Retina (tissue), 1 donor: ENCODE measurements at regions not wholly inside any gene's neighbourhood (a gene's known extent, or its start where the extent isn't known, plus 50 kb on each side); places are given as distances from the start of the nearest gene placed in this dataset.

ENCODE experiments used
- DNase-seq: peaks from one replicate; pipeline ENCODE4 v3.0.0-alpha.2; 2016

DNA sequence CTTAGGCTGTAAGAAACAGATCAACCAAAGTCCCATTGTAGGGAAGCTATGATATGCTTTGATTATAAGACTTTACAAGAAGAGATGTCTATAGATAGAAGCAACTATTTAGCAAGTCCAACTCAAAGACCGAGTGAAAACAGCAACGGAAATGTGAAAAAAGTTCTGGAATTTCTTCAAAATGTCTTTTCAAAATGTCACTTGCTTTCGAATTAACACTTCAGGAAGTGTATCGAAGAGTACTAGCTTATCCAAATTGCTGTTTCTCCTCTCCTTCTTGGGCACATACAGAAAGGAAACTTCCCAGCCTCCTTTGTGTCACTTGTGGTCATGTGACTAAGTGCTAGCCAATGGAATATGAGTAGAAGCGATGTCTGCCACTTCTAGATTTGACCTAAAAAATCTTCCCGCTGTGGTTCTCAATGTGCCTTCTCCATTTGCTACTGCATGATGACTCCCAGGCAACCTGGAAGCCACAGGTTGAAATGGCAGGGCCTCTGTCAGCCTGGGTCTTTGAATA is 89.9 kb downstream of the TSEN15 start:
- DNase-seq: no peak

DNA sequence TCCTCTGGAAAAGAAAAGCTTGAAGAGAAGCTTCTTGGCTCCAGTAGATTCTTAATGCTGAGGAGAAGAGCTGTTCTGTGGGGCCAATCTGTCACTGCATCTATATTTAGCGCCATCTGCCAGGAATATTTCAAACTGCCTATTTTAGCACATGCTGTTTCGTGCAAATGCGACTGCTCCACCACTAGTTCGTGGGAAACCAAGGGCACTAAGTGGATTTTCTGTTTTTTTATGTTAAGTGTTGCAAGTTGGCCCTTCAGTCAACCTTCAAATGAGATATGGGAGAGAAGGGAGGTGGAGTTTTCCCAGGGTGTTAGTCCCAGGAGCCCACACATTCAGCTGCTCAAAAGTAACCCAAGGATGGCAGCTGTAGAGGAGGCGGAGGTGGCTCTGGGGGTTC is 91.9 kb downstream of the TSEN15 start:
- DNase-seq: peak; percentile 14

- no peak for DNase-seq
These were observed 93.6 kb downstream of the TSEN15 start for GRCh38 chr1:184145083-184145482.

GRCh38 chr1:184146202-184146601 is 94.7 kb downstream of the TSEN15 start:
- no peak for DNase-seq

DNA sequence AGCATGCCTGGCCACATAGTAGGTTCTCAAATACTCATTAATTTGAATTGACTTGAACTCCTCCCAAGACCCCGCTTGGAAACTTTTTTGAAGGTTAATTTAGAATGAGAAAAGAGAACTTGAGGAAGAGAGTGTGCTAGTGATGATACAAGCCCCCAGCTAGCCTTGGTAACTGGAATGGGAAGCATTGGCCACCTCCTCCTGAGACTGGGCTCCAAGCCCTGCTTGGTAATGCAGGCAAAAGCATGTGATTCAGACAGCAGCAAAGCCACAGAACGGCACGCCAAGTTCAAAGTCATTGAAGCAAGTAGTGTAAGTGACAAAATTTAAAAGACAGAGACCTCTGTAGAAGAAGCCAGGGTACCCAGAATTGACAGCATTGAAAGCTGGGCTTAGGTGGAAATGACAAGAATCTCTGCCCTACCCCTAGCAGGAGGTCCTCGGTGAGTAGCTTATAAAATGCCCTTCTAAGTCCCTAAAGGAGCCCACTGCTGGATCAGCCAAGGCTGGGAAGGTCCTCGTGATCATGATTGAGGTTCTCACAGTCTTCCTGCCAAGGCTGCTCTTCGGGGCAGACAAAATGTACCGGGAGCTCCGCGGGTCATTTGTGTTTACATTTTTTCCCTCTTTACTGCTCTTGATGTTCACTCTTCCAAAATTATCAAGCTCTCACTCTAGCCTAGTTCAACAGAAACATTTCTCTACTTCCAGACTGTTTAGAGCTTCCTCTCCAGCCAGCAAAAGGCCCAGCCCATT is 99.4 kb downstream of the TSEN15 start:
- peak; percentile 15 for DNase-seq

DNA sequence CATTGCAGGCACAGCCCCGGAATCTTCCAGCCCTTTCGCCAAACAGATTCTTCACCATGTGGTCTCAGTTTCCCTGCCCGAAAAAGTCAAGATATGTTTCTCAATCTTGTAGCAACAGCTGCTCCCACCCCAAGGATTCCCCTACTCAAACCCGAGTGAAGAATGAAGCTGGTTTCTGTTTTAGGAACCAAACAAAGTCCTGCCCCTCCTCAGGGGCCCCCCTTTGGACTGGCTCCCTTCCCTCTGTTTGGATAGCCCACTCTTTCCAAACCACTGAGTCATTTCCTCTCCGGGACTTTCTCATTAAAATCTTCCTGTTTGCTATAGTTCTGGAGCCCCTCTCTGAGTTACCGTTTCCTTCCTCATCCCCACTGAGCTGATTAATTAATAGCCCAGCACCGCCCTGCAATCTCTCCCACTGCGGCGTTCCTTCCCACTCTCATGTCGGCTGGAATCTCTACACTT is 100.9 kb downstream of the TSEN15 start:
- peak; percentile 13 for DNase-seq

- DNase-seq: peak; percentile 52
These were observed 101.4 kb downstream of the TSEN15 start for GRCh38 chr1:184152974-184153373.

- DNase-seq: no peak
These were observed 102.2 kb downstream of the TSEN15 start for GRCh38 chr1:184153731-184154130.

GRCh38 chr1:184156521-184157393 is 105.2 kb downstream of the TSEN15 start:
- DNase-seq: no peak

DNA sequence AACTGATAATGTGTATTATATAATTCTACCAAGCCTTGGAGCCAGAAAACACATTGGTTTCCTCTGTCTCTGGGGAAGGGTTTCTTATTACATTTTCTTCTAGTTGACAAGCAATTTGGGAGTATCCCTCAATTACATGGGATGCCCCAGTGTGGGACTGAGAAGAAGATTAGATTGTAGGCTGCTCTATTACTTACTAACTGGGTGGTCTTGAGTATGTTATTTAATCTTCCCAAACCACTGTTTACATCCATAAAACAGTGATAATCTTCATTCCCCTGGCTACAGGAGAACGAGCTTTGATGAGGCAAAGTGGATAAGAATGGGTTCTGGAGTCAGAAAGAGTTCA is 105.8 kb downstream of the TSEN15 start:
- DNase-seq: no peak

- DNase-seq: no peak
These were observed 107.6 kb downstream of the TSEN15 start for GRCh38 chr1:184158896-184159681.

- DNase-seq: no peak
These were observed 108.7 kb downstream of the TSEN15 start for GRCh38 chr1:184160236-184160635.

- no peak for DNase-seq
These were observed 109.7 kb downstream of the TSEN15 start for GRCh38 chr1:184161071-184161698.

DNA sequence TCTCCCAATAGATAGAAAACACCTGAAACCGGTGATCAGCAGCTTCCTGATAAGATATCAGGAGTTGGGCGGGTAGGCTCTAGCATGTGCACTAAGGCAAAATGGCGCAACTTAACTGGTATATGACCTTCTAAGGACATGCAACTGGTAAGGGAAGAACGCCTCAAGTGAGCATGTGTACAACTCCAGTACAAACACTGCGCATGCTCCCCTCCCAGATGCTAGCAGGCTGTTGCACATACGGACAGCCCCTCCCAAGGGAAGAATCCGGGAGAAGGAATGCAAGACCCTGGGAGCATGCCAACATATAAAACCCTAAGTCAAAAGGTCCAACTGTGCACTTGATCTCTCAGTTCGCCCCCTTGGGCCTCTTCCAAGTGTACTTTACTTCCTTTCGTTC is 110.8 kb downstream of the TSEN15 start:
- no peak for DNase-seq

DNA sequence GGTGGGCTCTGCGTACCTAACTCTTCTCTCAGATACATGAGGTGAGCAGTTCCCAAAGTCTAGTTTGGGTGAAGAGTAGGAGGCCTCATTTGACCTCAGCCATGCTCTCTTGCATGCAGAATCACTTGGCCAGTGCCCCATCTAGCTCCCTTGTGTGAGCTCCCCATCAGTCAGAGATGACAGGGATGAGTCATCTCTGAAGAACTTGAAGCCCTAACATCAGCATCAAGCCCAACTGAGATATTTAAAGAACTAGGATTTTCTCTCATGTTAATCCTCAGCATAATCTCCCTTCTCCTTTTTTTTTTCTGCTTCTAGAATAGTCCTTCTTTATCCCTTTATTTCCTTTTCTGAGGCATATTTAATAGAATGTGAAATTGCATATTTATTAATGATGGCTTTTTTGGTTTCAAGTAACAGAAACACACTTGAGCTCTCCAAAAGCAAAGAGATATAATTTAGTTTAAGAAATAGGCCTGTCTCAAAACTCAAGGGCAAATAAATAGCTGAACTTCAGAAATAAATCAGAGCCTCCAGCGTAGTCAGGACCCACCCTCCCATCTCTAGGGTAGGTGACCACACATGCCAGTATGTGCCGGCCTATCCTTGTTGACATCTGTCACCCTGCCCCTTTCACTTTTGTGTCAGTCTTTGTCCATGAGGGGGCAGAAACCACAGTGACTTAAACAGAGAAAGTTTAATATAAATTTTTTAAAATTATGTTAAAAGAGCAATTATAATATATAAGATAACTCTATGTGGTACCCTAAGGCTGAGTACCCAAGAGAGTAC is 112.3 kb downstream of the TSEN15 start:
- no peak for DNase-seq

DNA sequence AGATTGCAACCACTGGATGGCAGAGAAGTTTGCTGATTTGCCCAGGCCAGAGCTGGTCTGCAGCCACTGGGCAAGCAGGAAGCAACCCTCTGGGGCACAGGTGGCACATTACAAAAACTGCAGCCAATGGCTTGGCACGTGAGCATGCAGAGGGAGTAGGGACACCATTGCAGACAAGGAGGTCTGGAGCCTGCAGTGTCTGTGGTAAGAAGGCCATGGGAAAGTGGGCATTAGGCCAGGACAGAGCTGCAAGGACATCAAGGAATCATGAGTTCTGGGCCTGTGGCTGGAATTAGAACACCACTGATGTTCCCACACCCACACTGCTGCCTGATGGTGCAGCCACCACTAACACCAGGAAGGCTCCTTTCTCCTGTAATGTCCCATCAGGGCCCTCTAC is 113.0 kb downstream of the TSEN15 start:
- no peak for DNase-seq

DNA sequence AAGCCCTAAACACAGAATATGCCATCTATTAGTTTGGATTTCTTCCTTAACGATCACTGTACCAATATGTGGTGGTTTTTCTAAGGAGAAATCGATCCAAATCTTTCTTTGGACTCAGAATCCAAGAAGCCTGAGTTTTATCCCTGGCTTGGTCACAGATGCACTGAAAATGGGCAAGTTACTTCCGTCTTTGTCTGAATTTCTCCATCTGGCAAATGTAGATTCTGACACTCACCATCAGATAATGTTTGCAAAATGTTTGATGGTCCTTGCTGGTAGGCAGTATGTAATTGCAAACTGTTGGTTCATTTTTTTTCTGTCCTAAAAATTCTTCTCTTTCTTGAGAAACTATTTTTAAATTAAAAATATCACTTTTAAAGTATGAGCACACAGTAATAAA is 115.0 kb downstream of the TSEN15 start:
- DNase-seq: no peak

GRCh38 chr1:184167352-184167751 is 115.8 kb downstream of the TSEN15 start:
- DNase-seq: no peak

GRCh38 chr1:184170719-184171118 is 119.2 kb downstream of the TSEN15 start:
- DNase-seq: no peak

- DNase-seq: no peak
These were observed 124.5 kb downstream of the TSEN15 start for GRCh38 chr1:184176058-184176457.

- no peak for DNase-seq
These were observed 129.5 kb downstream of the TSEN15 start for GRCh38 chr1:184181044-184181443.

DNA sequence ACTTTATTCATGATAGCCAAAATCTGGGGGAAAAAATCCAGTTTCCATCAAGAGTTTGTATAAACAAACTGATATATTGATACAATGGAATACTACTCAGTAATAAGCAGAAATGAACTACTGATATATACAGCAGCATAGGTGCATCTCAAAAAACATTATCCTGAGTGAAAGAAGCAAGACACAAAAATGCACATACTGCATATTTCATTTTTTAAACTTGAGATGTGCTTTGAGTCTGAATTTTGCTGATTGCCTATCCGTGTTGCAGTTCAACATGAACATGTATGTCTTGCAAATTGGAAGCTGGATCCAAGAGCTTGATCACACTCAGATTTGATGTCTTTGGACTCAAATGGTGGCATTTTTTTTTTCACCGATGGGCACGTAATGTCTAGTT is 132.4 kb downstream of the TSEN15 start:
- no peak for DNase-seq
